NT2/D1 (cell line): ENCODE measurements at regions not wholly inside any gene's neighbourhood (a gene's known extent, or its start where the extent isn't known, plus 50 kb on each side); places are given as distances from the start of the nearest gene placed in this dataset.

ENCODE experiments used
- YY1 ChIP-seq: IDR thresholded peaks from 2 replicates; pipeline ENCODE4 v1.6.1; 2011; ENCODE audit not compliant: insufficient read length, insufficient read depth
- ZNF274 ChIP-seq: IDR thresholded peaks from 2 replicates; pipeline ENCODE4 v1.6.1; 2011; ENCODE audit warnings: mild to moderate bottlenecking, low read depth, low read length

- TF ChIP-seq YY1 = no peak
- TF ChIP-seq ZNF274 = no peak
Measured at GRCh38 chr1:90405726-90406125, 311.4 kb downstream of the BARHL2 start.
